Mammary epithelial cell (primary cell): ENCODE measurements at regions not wholly inside any gene's neighbourhood (a gene's known extent, or its start where the extent isn't known, plus 50 kb on each side); places are given as distances from the start of the nearest gene placed in this dataset.

ENCODE experiments used
- EZH2 ChIP-seq: IDR thresholded peaks from 2 replicates; pipeline ENCODE4 v1.6.1; 2012; ENCODE audit warnings: low read length, inconsistent platforms, borderline replicate concordance
- TF ChIP-seq, protein P1 (sequence below), 2 donors: IDR thresholded peaks in 1 of 2; conservative IDR thresholded peaks in 1 of 2; 2 replicates each; pipeline ENCODE4 v1.5.1; 2011 to 2012; ENCODE audit warnings: inconsistent platforms in 2 of 2, low read length in 2 of 2, mild to moderate bottlenecking in 2 of 2, control low read depth in 1 of 2, low read depth in 1 of 2; ENCODE audit not compliant: insufficient read depth in 1 of 2; ENCODE audit errors: extremely low read depth in 1 of 2

GRCh38 chr12:67789266-67789665 lies 140.7 kb downstream of the DYRK2 start:
- TF ChIP-seq, protein P1, sequence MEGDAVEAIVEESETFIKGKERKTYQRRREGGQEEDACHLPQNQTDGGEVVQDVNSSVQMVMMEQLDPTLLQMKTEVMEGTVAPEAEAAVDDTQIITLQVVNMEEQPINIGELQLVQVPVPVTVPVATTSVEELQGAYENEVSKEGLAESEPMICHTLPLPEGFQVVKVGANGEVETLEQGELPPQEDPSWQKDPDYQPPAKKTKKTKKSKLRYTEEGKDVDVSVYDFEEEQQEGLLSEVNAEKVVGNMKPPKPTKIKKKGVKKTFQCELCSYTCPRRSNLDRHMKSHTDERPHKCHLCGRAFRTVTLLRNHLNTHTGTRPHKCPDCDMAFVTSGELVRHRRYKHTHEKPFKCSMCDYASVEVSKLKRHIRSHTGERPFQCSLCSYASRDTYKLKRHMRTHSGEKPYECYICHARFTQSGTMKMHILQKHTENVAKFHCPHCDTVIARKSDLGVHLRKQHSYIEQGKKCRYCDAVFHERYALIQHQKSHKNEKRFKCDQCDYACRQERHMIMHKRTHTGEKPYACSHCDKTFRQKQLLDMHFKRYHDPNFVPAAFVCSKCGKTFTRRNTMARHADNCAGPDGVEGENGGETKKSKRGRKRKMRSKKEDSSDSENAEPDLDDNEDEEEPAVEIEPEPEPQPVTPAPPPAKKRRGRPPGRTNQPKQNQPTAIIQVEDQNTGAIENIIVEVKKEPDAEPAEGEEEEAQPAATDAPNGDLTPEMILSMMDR (conservative IDR thresholded peaks at IDR 0.05 in 1 of 2, IDR thresholded peaks at IDR 0.05 in 1 of 2; ENCODE audit: extremely low read depth in 1 of 2, insufficient read depth in 1 of 2, low read depth in 1 of 2, low read length in 2 of 2), result no peak
- no peak for TF ChIP-seq EZH2
